Esophagus squamous epithelium (tissue), 5 donors: ENCODE measurements at regions not wholly inside any gene's neighbourhood (a gene's known extent, or its start where the extent isn't known, plus 50 kb on each side); places are given as distances from the start of the nearest gene placed in this dataset.

Experiments
- DNase-seq: peaks from one replicate; lab custom pipeline; 2025; lab: John Stamatoyannopoulos, UW
- H3K27ac ChIP-seq, 4 donors: fragments of 200-600 bp; sonication (generic); one replicate each; pipeline ENCODE4 v1.5.1; 2016 to 2019; ENCODE audit warnings: mild to moderate bottlenecking in 1 of 4
- H3K27me3 ChIP-seq, 4 donors: fragments of 200-600 bp; sonication (generic); 1 replicate in 3 of 4; 2 replicates in 1 of 4; pipeline versions ENCODE4 v1.5.1 to v1.6.0; 2017 to 2021; ENCODE audit warnings: antibody characterized with exemption in 1 of 4
- H3K36me3 ChIP-seq, 3 donors: fragments of 200-600 bp; sonication (generic); one replicate each; pipeline ENCODE4 v1.5.1; 2016 to 2019
- H3K4me1 ChIP-seq, 3 donors: fragments of 200-600 bp; sonication (generic); one replicate each; pipeline ENCODE4 v1.5.1; 2017 to 2019
- H3K4me3 ChIP-seq, 4 donors: fragments of 200-600 bp; sonication (generic); 1 replicate in 3 of 4; 2 replicates in 1 of 4; pipeline ENCODE4 v1.5.1; 2016 to 2019; ENCODE audit warnings: mild to moderate bottlenecking in 2 of 4, moderate library complexity in 1 of 4
- H3K9me3 ChIP-seq, 3 donors: fragments of 200-600 bp; sonication (generic); one replicate each; pipeline ENCODE4 v1.5.1; 2016 to 2019
- POLR2A ChIP-seq, 4 donors: fragments of 450-650 bp; IDR thresholded peaks; one replicate each; pipeline ENCODE4 v1.6.1; 2017; ENCODE audit warnings: antibody characterized with exemption in 4 of 4, mild to moderate bottlenecking in 4 of 4, moderate library complexity in 3 of 4
- WGBS, 2 donors: methylation state at CpG; one replicate each; pipeline ENCODE4 v1.1.5; 2018; 5-methylcytosine and 5-hydroxymethylcytosine counted together
- intact Hi-C: fragments of 100-400 bp; cut with DNase I; formaldehyde crosslinking; loops from one replicate; pipeline ENCODE4 v1.15.0; 2022
- TF ChIP-seq, protein P1 (sequence below), 6 experiments: fragments of 450-650 bp in 4 of 6; fragments of 200-600 bp in 2 of 6; sonication (generic) in 2 of 6; IDR thresholded peaks; one replicate each; pipeline ENCODE4 v1.5.1; 2016 to 2019; ENCODE audit warnings: antibody characterized with exemption in 6 of 6, mild to moderate bottlenecking in 4 of 6, moderate library complexity in 4 of 6
- donor health status: DM: yes; HTN: yes; CAD: no.

GRCh38 chr6:87829622-87830121 is 127.6 kb upstream of the AKIRIN2 start:
- intact Hi-C loops, result no loop called here
- no peak for DNase-seq
- Histone ChIP-seq H3K9me3 (no peaks in the 10 kb centered on the region), H3K4me1 (peaks cover 0 to 6% (median 3%) of the 10 kb centered on the region in 3 donors), H3K27me3 (no peaks in the 10 kb centered on the region), H3K4me3 (no peak overlapping the region), H3K27ac (no peak overlapping the region), H3K36me3 (no peaks in the 10 kb centered on the region)
- TF ChIP-seq POLR2A (IDR thresholded peaks at IDR 0.05), result no peak
- TF ChIP-seq, protein P1, sequence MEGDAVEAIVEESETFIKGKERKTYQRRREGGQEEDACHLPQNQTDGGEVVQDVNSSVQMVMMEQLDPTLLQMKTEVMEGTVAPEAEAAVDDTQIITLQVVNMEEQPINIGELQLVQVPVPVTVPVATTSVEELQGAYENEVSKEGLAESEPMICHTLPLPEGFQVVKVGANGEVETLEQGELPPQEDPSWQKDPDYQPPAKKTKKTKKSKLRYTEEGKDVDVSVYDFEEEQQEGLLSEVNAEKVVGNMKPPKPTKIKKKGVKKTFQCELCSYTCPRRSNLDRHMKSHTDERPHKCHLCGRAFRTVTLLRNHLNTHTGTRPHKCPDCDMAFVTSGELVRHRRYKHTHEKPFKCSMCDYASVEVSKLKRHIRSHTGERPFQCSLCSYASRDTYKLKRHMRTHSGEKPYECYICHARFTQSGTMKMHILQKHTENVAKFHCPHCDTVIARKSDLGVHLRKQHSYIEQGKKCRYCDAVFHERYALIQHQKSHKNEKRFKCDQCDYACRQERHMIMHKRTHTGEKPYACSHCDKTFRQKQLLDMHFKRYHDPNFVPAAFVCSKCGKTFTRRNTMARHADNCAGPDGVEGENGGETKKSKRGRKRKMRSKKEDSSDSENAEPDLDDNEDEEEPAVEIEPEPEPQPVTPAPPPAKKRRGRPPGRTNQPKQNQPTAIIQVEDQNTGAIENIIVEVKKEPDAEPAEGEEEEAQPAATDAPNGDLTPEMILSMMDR (IDR thresholded peaks at IDR 0.05), result no peak

- Histone ChIP-seq H3K4me1 (peaks cover 0 to 6% (median 3%) of the 10 kb centered on the region in 3 donors), H3K27me3 (no peaks in the 10 kb centered on the region), H3K27ac (no peak overlapping the region), H3K4me3 (no peak overlapping the region), H3K36me3 (no peaks in the 10 kb centered on the region), H3K9me3 (no peaks in the 10 kb centered on the region)
- TF ChIP-seq POLR2A (IDR thresholded peaks at IDR 0.05), result no peak
- TF ChIP-seq, protein P1 (IDR thresholded peaks at IDR 0.05), result no peak
- WGBS, 2 donors, result 85 to 89% methylated on average over 2 to 3 of the region's 3 CpGs
- intact Hi-C loops, result no loop called here
- no peak for DNase-seq
These were observed 126.0 kb upstream of the AKIRIN2 start for GRCh38 chr6:87828044-87828443.

- Histone ChIP-seq H3K36me3 (no peaks in the 10 kb centered on the region), H3K27ac (no peak overlapping the region), H3K4me1 (peaks cover 0 to 3% (median 2%) of the 10 kb centered on the region in 3 donors), H3K4me3 (no peak overlapping the region), H3K27me3 (no peaks in the 10 kb centered on the region), H3K9me3 (no peaks in the 10 kb centered on the region)
- TF ChIP-seq, protein P1 (IDR thresholded peaks at IDR 0.05), result no peak
- no peak for TF ChIP-seq POLR2A (IDR thresholded peaks at IDR 0.05)
- intact Hi-C loops, result no loop called here
- DNase-seq, result no peak
- 71 to 74% methylated on average over 6 of the region's 6 CpGs for WGBS, 2 donors
These were observed 125.3 kb upstream of the AKIRIN2 start for GRCh38 chr6:87827346-87827745.

DNA sequence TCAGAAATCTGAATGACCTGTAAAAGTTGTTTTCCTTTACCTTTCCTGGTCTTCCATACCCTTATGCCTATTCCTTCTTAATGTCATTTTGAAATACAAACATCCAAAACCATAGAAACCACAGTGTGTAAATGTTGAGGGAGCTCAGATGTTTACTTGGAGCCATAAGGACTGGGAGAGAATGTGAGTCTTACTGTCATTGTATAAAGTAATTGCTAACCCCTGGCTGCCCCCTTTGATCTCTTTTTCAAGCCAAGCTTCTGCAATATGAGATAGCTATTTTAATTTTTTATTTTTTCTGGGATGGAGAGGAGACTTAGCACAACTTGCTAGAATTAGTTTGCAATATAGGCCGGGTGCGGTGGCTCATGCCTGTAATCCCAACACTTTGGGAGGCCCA is 124.4 kb upstream of the AKIRIN2 start:
- H3K9me3 ChIP-seq, result no peaks in the 10 kb centered on the region
- TF ChIP-seq, protein P1 (IDR thresholded peaks at IDR 0.05), result no peak
- no peak for TF ChIP-seq POLR2A (IDR thresholded peaks at IDR 0.05)
- WGBS, 2 donors, result 73% methylated on average over 2 of the region's 2 CpGs; no CpG with 5 or more reads in 1 of the 2 donors
- no peaks in the 10 kb centered on the region for H3K36me3 ChIP-seq
- intact Hi-C loops, result no loop called here
- DNase-seq, result no peak
- no peak overlapping the region for H3K4me3 ChIP-seq
- no peaks in the 10 kb centered on the region for H3K27me3 ChIP-seq
- H3K27ac ChIP-seq, result no peak overlapping the region
- peaks cover 0 to 3% (median 0%) of the 10 kb centered on the region in 3 donors for H3K4me1 ChIP-seq

DNA sequence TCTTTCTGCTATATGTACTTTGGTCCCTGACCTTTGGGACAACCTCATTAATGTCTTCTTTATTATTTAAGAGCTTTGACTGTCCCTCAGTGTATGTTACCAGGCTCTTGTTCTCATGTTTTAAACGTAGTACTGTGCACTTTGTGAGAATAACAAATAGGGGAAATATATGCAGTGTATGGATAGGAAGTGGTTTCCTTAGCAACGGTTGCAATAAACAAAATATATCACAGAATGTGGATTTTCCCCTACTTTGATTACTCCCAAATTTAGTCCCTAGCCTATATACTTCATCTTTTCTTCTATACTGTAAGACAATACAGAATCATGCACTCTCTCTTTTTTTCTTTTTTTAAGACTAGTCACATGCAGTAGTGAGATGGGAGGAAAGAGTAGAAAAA is 123.8 kb upstream of the AKIRIN2 start:
- Histone ChIP-seq H3K4me1 (peaks cover 0 to 3% (median 0%) of the 10 kb centered on the region in 3 donors), H3K9me3 (no peaks in the 10 kb centered on the region), H3K27me3 (no peaks in the 10 kb centered on the region), H3K36me3 (no peaks in the 10 kb centered on the region), H3K4me3 (no peak overlapping the region), H3K27ac (peak overlapping the region in 1 of 4 donors; percentile 56)
- WGBS, 2 donors, result 42 to 53% methylated on average over 2 of the region's 2 CpGs
- intact Hi-C loops, result no loop called here
- no peak for DNase-seq
- TF ChIP-seq, protein P1 (IDR thresholded peaks at IDR 0.05), result no peak
- TF ChIP-seq POLR2A (IDR thresholded peaks at IDR 0.05), result no peak
